HG02884 (cell line): ENCODE measurements at regions not wholly inside any gene's neighbourhood (a gene's known extent, or its start where the extent isn't known, plus 50 kb on each side); places are given as distances from the start of the nearest gene placed in this dataset.
"Not testable (repeated sequence)": the region's sequence is repeated elsewhere in the genome, so short reads cannot be mapped to it uniquely, and the experiment has no call there.

Experiments used
- ATAC-seq: cut with Tn5 transposase; IDR thresholded peaks from one replicate; pipeline ENCODE4 v1.9.1; 2021; ENCODE audit warnings: mild to moderate bottlenecking, moderate library complexity; ENCODE audit not compliant: unreplicated experiment

GRCh38 chr22:48835364-48835763, 992.3 kb downstream of the BRD1 start:
- no peak for ATAC-seq

DNA sequence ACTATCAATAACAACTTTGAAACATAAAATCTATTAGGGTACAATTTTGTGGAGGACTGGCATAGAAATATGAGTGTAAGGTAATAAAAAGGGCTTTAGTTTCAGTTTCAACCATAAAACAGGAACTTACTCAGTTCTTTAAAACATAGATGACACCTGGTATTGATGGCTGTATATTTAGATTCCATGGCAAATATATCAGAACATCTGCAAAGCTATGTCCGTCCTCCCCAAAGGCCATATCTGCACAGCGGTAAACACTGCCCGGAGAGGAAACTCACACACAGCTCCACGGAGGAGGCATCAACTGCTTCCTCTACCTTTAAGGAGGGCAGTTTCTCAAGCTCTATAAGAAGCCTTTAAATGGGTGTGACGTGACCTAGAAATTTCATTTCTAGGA, 993.3 kb downstream of the BRD1 start:
- ATAC-seq: no peak

- no peak for ATAC-seq
Measured at GRCh38 chr22:48832592-48832991, 995.1 kb downstream of the BRD1 start.

GRCh38 chr22:48829908-48830307, 997.8 kb downstream of the BRD1 start:
- no peak for ATAC-seq

- no peak for ATAC-seq
Measured at GRCh38 chr22:48828688-48829087, 999.0 kb downstream of the BRD1 start.

DNA sequence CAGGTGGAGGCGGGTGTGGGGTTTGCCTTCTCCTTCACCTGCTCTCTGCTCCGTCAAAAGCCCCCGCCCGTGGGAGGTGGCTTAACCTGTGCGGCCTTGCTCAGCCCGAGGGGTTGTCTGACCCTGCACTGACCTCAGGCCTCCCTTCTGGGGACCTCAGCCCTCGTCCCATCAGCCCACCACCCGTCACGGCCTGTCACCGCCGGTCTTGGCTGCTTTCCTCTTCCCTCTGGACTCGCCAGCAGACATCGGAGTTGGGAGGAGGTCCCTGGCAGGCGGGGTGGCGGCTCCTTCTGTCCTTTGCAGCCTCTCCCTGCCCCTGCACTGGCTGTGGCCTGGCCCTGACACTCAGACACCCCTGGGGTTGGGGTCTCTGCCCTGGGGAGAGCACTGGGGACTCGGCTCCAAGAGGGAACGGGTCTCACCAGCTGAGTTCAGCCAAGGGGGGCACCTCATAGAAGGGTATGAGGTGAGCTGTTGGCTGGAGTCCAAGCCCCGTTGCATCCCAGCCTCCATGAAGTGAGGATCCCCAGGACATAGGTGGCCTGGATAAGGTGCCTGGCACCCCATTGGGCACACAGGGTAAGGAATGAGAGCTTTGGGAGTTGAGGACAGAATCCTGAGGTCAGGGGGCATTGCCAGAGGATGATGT, 999.6 kb downstream of the BRD1 start:
- no peak for ATAC-seq

DNA sequence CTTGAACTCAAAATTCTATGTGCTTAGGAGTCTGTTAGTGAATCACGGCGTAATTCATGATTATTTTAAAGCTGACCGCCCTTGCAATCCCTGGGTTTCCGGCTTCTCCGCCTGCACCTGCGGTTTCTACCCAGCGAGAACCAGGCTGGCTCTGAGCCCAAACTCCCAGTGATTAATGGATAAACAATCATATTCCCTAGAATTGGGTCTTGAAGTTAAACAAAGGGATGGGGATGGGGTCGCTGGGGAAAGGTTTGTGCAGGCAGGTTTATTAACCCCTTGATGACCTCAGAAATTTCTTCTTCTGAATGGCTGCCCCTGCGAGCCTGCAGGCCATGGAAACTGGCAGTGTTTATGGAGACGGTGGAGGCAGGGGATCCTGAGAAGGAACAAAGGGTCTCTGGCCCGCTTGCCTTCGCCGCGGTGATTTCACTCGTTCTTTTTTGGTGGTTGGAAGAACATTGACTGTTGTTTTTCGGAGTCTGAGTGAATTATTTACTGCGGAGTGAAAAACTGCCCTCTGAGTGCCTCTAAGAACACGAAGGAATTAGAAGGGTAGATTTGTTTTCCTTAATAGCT, 1000.3 kb downstream of the BRD1 start:
- no peak for ATAC-seq

GRCh38 chr22:48826546-48826945, 1001.1 kb downstream of the BRD1 start:
- no peak for ATAC-seq

DNA sequence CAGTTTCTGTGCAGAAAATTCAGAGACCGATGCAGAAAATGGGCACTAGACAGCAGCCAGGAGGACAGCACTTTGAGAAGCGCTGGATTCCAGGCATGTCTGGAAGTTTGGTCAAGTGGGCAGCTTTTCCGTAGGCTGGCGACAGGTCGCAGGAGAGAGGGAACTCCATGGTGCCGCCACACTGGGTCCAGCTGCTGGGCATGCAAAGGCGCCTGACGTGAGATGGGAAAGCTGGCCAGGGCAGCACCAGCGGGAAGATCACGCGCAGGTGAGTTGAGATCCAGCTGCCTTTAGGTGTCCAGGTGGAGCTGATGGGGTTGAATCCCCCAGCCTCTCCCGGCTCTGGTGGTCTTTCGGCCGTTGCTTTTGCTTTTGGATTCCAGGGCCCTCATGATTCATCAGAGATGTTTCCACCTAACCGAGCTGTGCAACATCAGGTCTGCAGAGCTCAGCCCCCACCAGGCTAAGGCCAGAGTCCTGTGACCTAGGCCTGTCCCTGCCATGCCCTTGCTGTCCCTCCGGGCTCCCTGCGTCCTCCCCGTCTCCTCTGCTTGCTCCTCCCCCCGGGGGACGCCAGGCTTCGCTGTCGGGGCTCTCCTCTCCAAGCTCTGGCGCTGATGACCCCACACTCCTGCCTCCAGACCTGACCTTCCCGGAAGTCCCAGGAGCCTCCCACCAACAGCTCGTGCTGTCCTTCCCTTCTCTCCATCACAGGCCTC, 1001.7 kb downstream of the BRD1 start:
- ATAC-seq: no peak

DNA sequence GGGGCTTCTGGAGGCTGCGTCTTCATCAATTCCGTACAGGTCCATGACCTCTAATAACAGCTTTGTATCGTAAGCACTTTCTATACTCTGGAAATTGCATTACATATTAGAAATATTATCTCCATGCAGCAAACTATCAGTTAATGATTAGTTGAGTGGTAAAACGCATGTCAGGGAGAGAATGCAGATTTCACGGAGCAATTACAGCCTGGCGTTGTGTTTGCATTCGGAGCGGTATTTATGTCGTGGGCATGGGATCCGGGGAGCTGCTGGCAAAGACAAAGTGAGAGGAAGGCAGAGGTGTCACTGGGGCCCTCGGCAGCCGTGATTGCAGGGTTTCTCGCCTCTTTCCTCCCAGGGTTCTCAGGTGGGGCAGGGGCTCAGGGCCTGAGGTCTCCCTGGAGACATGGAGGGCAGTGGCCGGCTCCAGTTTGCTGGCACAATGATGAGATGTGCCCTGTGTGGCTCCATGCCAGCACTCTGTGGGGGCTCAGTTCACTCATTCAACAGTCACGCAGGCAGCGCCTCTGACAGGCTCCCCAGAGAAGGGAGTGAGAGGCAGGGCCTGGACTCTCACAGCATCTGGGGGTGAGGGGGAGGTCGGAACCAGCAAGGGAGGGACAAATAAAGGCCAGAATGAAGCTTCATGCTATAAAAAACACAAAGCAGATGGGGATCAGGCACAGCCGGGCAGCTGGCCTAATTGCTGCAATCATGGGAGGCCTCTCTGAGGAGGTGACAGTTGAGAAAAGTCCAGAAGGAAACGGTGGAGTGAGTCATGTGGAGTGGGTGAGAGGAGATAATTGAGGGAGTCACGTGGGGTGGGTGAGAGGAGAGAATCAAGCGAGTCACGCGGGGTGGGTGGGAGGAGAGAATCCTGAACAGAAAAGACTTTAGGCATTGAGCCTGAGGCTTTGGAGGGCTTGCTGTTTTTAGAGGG, 1002.7 kb downstream of the BRD1 start:
- ATAC-seq: no peak

- ATAC-seq: no peak
Measured at GRCh38 chr22:48823941-48824340, 1003.7 kb downstream of the BRD1 start.

GRCh38 chr22:48822278-48823233, 1005.1 kb downstream of the BRD1 start:
- ATAC-seq: no peak

- ATAC-seq: no peak
Measured at GRCh38 chr22:48821727-48822126, 1005.9 kb downstream of the BRD1 start.

- ATAC-seq: no peak
Measured at GRCh38 chr22:48821346-48821690, 1006.4 kb downstream of the BRD1 start.

DNA sequence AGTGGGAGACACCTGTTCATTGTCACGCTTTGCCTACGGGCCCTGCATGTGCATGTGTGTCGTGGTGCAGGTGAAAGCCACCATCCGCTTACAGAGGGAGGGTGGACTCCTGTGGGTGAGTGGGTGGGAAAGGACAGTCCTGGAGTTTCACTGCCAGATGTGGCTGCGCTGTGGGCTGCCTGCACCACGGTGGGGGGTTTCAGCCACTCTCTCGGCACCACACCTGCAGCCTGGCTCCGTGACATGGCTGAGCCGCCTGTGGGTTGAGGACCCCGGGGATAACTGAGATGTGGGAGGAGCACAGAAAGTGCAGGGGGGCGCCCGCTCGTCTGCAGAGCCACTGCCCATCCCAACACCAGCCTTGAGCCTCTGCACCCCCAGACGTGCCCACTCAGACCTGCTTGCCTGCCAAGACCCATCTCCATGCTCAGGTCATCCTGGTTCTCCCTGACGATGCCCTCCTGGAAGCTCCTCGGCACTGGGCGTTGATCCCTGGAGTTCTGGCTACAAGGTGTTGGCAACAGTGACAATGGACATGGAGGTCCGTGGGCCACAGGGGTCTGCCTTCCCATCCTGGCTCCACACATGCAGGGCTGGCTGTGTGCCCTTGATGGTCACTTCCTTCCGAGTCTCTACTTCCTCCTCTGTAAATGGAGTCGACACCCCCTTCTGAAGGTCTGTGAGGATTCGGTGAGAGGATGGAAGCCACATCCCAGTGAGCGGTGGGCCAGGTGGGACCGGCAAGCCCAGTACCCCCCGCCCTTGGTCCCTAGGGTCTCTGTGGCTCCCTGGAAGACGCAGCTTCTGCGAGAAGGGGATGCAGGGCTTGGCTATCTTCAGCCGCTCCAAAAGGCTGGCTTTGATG, 1007.0 kb downstream of the BRD1 start:
- ATAC-seq: no peak

GRCh38 chr22:48819961-48820360, 1007.7 kb downstream of the BRD1 start:
- ATAC-seq: no peak

DNA sequence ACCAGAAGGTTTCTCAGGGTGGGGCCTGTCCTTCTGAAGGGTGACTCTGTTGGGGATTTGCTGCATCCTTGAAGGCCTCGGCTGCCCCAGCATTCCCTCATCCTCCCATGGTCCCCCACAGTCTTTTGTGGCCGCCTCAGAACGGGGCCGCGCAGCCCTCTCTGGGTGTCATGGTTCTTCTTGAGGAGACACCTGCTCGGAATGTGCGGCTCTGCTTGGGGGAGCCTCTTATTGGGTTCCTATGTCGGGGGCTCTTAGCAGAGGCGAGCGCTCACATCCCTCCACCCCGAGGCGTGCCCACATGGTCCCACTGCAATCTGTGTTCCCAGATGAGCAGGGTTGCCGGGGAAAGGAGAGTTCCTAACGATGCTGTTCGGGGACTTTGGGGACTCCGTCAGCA, 1008.4 kb downstream of the BRD1 start:
- no peak for ATAC-seq

- ATAC-seq: not testable (repeated sequence)
Measured at GRCh38 chr22:48817491-48817890, 1010.2 kb downstream of the BRD1 start.

GRCh38 chr22:48811885-48812284, 1015.8 kb downstream of the BRD1 start:
- no peak for ATAC-seq
